Right lobe of liver (tissue), 6 donors: ENCODE measurements at regions not wholly inside any gene's neighbourhood (a gene's known extent, or its start where the extent isn't known, plus 50 kb on each side); places are given as distances from the start of the nearest gene placed in this dataset.

Experiments used
- ATAC-seq, 4 donors: fragments of 200-7000 bp; cut with Tn5 transposase; one replicate each; pipeline ENCODE4 v1.9.1; 2020; ENCODE audit warnings: mild to moderate bottlenecking in 4 of 4, moderate library complexity in 4 of 4
- DNase-seq, 3 donors: peaks; one replicate each; pipeline ENCODE4 v3.0.0-alpha.2; 2020
- H3K27ac ChIP-seq, 3 donors: fragments of 200-600 bp; one replicate each; pipeline ENCODE4 v1.8.0; 2022
- H3K27me3 ChIP-seq, 2 donors: fragments of 200-600 bp; one replicate each; pipeline ENCODE4 v1.8.0; 2022
- H3K36me3 ChIP-seq, 4 donors: fragments of 200-600 bp; sonication (generic) in 1 of 4; one replicate each; pipeline versions ENCODE4 v1.5.1 to v1.8.0; 2017 to 2022; ENCODE audit warnings: control low read depth in 1 of 4
- H3K4me1 ChIP-seq, 4 donors: fragments of 200-600 bp; sonication (generic) in 1 of 4; one replicate each; pipeline versions ENCODE4 v1.5.1 to v1.8.0; 2017 to 2022; ENCODE audit warnings: control low read depth in 1 of 4
- H3K4me3 ChIP-seq, 3 donors: fragments of 200-600 bp; one replicate each; pipeline ENCODE4 v1.8.0; 2022
- H3K9me3 ChIP-seq, 4 donors: fragments of 200-600 bp; sonication (generic) in 1 of 4; one replicate each; pipeline versions ENCODE4 v1.5.1 to v1.8.0; 2017 to 2022; ENCODE audit warnings: control low read depth in 1 of 4
- POLR2A ChIP-seq: fragments of 450-650 bp; IDR thresholded peaks from one replicate; pipeline ENCODE4 v1.6.1; 2017; ENCODE audit warnings: antibody characterized with exemption, mild to moderate bottlenecking
- WGBS: methylation state at CpG from one replicate; pipeline ENCODE4 v1.1.6; 2018; ENCODE audit warnings: low coverage, low lambda C conversion rate; ENCODE audit not compliant: insufficient coverage; ENCODE audit errors: missing lambda C conversion rate; 5-methylcytosine and 5-hydroxymethylcytosine counted together
- intact Hi-C, 2 donors: fragments of 100-400 bp; cut with DNase I; formaldehyde crosslinking; loops; one replicate each; pipeline versions ENCODE4 v1.11.2 to v1.14.1; 2022
- TF ChIP-seq, protein P1 (sequence below), 4 donors: fragments of 200-600 bp in 3 of 4; fragments of 450-650 bp in 1 of 4; IDR thresholded peaks; one replicate each; pipeline versions ENCODE4 v1.5.1 to v1.8.0; 2016 to 2022; ENCODE audit warnings: antibody characterized with exemption in 4 of 4, mild to moderate bottlenecking in 2 of 4
- donor health status: DM: no; HTN: yes; CAD: no.
- donor health status: DM: no; HTN: no; CAD: no.
- donor health status: DM: no; HTN: no; CAD: no.
- donor health status: DM: no; HTN: yes; CAD: no.
- donor health status: DM: no; HTN: yes; CAD: no.

DNA sequence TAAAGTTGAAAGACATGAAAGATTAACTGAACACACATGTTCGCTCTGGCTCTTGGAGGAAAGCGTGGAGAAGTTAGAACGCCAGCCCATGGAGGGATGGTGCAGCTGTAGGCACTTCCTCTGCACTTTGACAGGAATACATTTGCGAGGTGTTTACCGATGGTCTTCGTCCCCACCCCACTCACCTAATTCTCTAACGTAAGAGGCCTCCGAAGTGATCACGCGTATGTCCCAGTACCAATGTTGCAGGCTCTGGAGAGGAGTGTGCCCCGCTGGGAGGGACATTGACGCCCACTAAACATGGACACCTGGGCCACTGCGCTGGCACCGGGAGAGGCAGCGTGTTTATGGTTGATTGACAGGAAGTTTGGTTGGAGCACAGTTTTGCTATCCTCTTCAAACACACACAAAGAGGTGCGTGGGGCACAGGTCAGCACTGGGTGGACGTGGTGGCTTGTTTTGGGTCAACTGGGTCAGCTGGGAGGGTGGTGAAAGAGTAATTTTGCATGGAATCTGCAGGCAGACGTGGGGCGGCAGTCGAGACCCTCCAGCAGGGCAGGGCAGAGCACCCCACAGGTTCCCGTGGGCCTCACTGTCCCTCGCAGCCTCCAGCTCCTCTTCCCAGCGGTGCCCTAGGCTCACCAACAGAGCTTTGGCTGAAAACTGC is 110.1 kb downstream of the DLL1 start:
- 78% methylated on average over 13 of the region's 23 CpGs for WGBS
- peaks cover 0 to 24% (median 10%) of the 10 kb centered on the region in 4 donors for H3K4me1 ChIP-seq
- peak in 1 of 3 donors; percentile 39 for DNase-seq
- no peak overlapping the region for H3K4me3 ChIP-seq
- no peak for ATAC-seq
- H3K36me3 ChIP-seq = no peaks in the 10 kb centered on the region
- TF ChIP-seq, protein P1, sequence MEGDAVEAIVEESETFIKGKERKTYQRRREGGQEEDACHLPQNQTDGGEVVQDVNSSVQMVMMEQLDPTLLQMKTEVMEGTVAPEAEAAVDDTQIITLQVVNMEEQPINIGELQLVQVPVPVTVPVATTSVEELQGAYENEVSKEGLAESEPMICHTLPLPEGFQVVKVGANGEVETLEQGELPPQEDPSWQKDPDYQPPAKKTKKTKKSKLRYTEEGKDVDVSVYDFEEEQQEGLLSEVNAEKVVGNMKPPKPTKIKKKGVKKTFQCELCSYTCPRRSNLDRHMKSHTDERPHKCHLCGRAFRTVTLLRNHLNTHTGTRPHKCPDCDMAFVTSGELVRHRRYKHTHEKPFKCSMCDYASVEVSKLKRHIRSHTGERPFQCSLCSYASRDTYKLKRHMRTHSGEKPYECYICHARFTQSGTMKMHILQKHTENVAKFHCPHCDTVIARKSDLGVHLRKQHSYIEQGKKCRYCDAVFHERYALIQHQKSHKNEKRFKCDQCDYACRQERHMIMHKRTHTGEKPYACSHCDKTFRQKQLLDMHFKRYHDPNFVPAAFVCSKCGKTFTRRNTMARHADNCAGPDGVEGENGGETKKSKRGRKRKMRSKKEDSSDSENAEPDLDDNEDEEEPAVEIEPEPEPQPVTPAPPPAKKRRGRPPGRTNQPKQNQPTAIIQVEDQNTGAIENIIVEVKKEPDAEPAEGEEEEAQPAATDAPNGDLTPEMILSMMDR (IDR thresholded peaks at IDR 0.05) = no peak
- TF ChIP-seq POLR2A = no peak
- intact Hi-C loops = no loop called here
- H3K9me3 ChIP-seq = no peaks in the 10 kb centered on the region
- no peaks in the 10 kb centered on the region for H3K27me3 ChIP-seq
- H3K27ac ChIP-seq = no peak overlapping the region

DNA sequence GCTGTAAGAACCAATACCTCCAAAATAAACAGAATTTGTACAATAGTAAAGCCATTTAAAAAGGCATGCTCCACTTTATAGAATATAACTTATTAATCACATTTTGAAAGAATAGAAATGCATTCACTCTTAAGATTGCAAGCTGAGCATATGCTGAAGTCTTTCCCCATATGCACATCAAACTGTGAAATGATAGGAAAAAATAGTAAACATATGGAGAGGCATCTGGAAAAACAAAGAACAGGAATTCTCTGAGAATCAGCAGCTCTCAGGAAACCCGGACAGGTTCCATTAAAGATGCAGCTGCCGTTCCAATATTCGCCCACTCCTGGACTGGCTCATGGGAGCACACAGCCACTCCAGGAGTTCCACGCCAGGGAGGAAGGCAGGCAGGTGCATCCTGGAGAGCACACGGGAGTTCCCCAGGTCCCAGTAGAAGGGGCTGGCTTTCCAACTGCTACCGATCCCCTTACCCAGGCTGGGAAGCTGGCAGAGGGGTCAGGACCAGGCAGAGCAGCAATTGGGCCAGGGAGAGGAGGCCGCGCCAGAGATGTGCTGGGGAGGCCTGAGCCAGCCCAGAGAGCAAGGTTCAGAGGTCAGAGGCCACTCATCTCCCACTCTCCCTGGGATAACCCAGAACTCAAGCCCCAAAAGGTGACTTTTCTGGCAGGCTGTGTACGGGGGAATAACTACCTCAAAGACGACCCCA is 111.1 kb downstream of the DLL1 start:
- peak in 2 of 3 donors; percentile 41 to 42 for DNase-seq
- TF ChIP-seq, protein P1 (IDR thresholded peaks at IDR 0.05) = no peak
- TF ChIP-seq POLR2A = no peak
- ATAC-seq = no peak
- Histone ChIP-seq H3K4me1 (peaks cover 0 to 24% (median 10%) of the 10 kb centered on the region in 4 donors), H3K9me3 (no peaks in the 10 kb centered on the region), H3K36me3 (no peaks in the 10 kb centered on the region), H3K4me3 (no peak overlapping the region), H3K27ac (peak overlapping the region in 2 of 3 donors; percentile 41 to 63), H3K27me3 (no peaks in the 10 kb centered on the region)
- WGBS = 69% methylated on average over 5 of the region's 10 CpGs
- intact Hi-C loops = loop anchor here in 1 of 2 donors (10.0 kb wide), 1 partner anchor 105 kb away; no protein-coding TSS in a partner anchor

DNA sequence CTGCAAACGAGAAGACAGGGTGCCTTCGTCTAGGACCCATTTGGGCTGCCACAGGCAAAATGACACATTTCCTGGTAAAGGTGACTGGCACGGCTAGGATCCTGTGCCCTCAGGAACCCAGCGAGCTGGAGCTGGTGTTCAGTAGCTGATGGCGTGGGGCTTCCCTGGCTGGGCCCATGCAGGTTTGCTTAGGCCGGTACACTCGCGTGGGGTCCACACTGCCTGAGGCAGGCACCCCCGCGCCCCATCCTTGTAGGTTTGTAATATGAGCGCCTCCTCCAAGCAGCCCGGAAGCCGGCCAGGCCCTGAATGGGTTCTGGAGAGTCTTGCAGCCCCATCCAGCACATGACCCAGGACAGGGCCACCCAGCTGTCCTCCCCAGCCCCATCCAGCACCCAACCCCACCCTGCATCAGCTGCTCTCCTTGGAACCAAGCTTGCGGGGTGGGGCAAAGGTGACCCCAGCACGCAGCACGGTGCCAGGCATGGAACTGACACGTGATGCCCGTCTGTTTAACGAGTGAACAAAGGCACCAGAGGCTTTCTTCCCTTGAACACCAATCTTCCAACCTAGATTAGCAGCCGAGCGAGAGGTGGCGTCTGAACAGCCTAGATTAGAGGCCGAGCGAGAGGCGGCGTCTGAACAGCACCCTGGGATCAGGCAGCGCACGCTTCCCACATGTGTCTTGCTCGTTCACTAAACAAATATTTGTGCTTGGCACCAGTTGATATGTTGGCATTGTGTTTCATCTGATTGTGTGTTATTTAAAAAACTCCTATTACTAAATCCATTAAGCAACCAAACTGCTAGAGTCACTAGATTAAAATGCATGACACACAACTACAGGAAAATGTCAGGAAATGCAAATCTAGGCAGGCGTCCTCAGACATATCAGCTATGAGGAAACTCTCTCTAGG is 112.1 kb downstream of the DLL1 start:
- Histone ChIP-seq H3K27ac (peak overlapping the region; percentile 40 to 63 (median 58)), H3K4me3 (no peak overlapping the region), H3K9me3 (no peaks in the 10 kb centered on the region), H3K27me3 (no peaks in the 10 kb centered on the region), H3K36me3 (no peaks in the 10 kb centered on the region), H3K4me1 (peaks cover 0 to 24% (median 10%) of the 10 kb centered on the region in 4 donors)
- ATAC-seq (peak; percentile 82 to 89 (median 86)), DNase-seq (peak; percentile 82 to 89 (median 88))
- WGBS = 44% methylated on average over 5 of the region's 30 CpGs
- intact Hi-C loops = loop anchor here in 1 of 2 donors (10.0 kb wide), 1 partner anchor 106 kb away; no protein-coding TSS in a partner anchor
- TF ChIP-seq, protein P1 (IDR thresholded peaks at IDR 0.05) = no peak
- no peak for TF ChIP-seq POLR2A

DNA sequence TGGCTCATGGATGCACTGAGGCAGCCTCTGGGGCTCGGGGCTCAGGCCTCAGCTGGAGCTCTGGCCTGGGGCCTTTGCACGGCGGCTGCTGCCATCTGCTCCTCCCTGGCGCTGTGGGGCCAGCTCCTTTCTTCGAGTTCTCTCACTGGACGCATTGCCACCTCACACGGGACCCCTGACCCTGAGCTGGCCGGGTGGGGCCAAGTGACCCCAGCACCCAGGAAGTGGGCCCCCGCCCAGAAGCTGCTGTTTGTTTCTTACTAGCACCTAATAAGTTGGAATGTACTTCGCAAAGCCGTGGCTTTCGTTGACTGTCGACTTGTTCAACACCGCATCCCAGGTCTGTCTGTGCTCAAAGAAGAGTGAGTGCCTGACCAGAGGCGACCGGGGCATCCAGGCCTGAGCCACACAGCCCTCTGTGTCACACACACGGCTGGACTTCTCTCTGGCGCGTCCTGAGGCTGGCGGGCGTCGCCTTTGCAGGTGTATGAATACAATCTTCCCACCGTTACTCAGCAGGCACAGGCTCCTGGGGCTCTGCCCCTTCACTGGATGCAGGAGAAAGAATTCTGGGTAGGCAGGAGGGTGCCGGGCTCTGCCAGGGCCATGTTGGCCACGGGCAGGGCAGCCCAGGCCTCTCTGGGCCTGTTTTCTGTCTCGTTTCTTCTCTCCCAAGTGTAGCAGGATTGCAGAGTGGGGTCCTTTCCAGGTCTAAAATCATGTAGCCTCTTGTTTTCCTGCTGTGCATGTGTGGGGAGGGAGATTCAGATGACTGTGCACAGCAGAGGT is 112.9 kb downstream of the DLL1 start:
- no peak for TF ChIP-seq POLR2A
- TF ChIP-seq, protein P1 (IDR thresholded peaks at IDR 0.05) = no peak
- ATAC-seq (no peak), DNase-seq (peak in 2 of 3 donors; percentile 45 to 49)
- H3K4me3 ChIP-seq = no peak overlapping the region
- intact Hi-C loops = loop anchor here in 1 of 2 donors (10.0 kb wide), 1 partner anchor 107 kb away; no protein-coding TSS in a partner anchor
- H3K9me3 ChIP-seq = no peaks in the 10 kb centered on the region
- H3K27me3 ChIP-seq = no peaks in the 10 kb centered on the region
- 96% methylated on average over 5 of the region's 26 CpGs for WGBS
- no peaks in the 10 kb centered on the region for H3K36me3 ChIP-seq
- H3K27ac ChIP-seq = peak overlapping the region in 2 of 3 donors; percentile 40 to 58
- H3K4me1 ChIP-seq = peaks cover 0 to 24% (median 10%) of the 10 kb centered on the region in 4 donors
